Left colon (tissue), 2 donors: ENCODE measurements at regions not wholly inside any gene's neighbourhood (a gene's known extent, or its start where the extent isn't known, plus 50 kb on each side); places are given as distances from the start of the nearest gene placed in this dataset.
A peak's percentile ranks its signal among the peaks of the same experiment; 100 is the strongest.

Experiments used
- ATAC-seq: fragments of 200-7000 bp; cut with Tn5 transposase; one replicate; pipeline ENCODE4 v1.9.1; 2020; ENCODE audit warnings: mild to moderate bottlenecking, moderate library complexity
- DNase-seq, 2 donors: peaks; one replicate each; pipeline ENCODE4 v3.0.0-alpha.2; 2020
- intact Hi-C, 2 donors: fragments of 100-400 bp; cut with DNase I in 1 of 2; cut with micrococcal nuclease in 1 of 2; formaldehyde crosslinking; loops; one replicate each; pipeline versions ENCODE4 v1.11.2 to v1.14.0; 2022; cut with DNase I, micrococcal nuclease
- donor health status: DM: no; HTN: no; CAD: no.
- donor health status: DM: yes; HTN: yes; CAD: no.

DNA sequence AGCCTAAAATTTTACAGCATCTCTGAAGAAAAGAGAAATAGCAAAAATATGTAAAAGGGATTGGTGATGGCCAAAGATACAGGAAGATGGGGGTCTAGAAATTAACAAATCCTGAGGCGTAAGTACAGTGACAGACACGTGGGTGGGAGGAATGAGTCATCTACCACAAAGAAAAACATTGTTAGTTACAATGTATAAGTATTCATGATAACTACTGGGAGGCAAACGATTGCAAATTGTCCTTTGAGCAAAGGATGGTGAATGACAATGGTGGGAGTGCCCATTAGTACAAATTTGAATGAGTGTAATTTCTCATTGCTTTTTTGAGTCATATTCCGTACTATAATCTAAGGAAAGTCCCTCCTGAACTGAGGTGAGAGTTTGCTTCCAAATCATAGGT lies 809.0 kb upstream of the FAM98A start:
- ATAC-seq (no peak), DNase-seq (no peak)
- intact Hi-C loops, result no loop called here

DNA sequence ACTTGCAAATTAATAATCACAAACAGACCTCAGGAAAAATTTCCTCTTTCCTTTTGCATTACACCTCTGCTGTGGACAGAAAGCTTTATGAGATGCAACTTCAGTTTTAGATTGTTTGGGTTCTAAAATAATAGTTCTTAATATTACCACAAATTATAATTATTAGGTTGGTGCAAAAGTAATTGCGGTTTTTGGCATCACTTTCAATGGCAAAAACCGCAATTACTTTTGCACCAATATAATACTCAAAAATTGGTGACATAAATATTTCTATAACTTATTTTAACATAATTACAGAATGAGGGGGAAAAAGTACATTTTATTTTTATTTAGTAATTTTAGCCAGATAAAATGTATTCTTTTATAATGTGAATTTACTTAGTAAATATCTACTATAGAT lies 804.4 kb upstream of the FAM98A start:
- DNase-seq (no peak), ATAC-seq (no peak)
- intact Hi-C loops, result no loop called here

DNA sequence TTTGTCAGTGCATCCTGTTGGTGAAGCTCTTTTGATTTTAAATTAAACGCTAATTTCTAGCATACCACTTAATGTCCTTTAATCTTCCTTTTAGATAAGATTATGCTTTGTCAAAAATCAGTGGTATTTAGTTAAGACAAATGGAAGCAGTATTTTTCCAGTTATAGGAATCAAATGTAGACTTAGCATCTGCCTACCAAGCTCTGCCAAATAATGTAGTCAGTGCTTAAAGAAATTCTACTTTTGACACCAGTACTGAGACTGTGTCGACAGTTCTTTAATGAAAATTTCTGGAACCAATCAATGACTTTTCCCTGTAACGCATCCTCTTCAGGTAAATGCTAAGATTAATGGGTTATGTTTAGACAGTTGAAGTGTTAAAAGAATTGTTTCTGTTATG lies 803.3 kb upstream of the FAM98A start:
- ATAC-seq (no peak), DNase-seq (no peak)
- intact Hi-C loops, result no loop called here

DNA sequence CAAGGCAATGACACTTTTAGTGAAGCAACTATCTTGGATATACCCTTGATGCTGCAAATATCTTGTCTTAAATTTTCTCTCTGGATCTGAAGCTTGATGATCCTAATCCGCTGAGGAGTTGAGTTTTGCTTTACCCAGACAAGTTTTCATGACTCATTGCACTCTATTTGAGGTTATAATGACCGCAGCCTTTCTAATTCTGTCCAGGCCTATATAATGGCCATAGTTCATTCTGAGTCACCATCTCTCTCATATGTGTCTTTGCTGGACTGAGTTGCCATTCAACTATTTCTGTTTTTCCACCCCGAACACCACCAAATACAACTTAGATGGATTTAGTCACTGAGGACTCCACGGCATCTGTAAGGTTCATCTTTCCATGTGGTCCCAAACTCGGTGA lies 802.1 kb upstream of the FAM98A start:
- no peak for ATAC-seq
- intact Hi-C loops, result no loop called here
- DNase-seq, result no peak

DNA sequence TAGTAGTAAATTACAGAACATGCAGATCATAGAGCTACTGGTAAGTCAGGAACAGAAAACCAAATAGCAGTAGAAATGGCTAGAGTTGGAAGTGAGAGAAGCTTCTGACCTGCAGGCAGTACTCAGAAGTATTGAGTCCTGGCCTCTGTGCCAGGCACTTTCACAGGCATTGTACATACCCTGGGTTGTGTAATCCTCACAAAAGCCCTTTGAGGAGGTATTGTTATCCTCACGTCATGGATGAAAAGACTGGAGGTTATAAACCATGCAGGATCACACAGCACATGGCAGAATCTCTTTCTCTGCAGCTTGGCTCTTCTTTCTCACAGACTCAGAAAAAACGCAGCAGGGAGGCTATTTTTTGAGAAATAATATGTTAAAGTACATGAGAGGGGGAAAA lies 789.3 kb upstream of the FAM98A start:
- intact Hi-C loops, result no loop called here

DNA sequence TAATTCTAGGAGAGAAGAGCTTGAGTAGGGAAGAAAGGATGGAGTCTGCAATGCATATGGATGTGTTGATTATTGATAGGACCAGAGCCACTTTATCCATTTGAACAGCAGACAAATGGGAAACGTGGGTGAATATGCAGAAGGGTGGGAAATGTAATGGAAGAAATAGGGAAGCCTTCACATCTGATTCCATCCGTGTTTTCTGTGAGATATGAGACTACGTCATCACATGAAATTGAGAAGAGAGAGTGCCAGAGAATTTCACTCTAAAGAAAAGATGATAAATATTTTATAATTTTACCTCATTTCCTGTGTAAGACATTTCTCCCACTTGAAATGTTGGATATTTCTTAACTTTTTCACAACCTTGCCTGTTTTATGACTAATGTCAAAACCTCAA lies 788.4 kb upstream of the FAM98A start:
- intact Hi-C loops, result no loop called here
- DNase-seq, result no peak
- no peak for ATAC-seq

More for the DNA sequence above, 789.3 kb upstream of the FAM98A start:
- no peak for ATAC-seq
- DNase-seq, result no peak

DNA sequence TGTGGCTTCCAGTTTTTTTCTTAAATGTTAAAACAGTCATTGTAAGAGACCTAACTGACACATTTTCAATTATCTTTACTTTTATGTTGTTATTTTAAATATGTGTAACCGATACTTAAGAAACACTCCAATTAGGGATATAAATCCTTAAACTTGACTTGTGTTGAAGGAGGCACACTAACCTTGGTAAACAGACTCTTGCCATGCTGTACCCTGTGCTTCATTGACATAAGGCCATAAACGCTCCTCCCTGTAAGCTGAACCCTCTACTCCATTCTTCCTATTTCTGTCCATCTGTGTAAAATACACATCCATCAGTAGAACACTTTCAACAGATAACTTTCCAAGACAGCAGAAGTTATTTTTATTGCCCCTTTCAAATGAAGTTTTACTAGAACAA lies 780.5 kb upstream of the FAM98A start:
- ATAC-seq, result peak; percentile 44
- no peak for DNase-seq
- intact Hi-C loops, result no loop called here

DNA sequence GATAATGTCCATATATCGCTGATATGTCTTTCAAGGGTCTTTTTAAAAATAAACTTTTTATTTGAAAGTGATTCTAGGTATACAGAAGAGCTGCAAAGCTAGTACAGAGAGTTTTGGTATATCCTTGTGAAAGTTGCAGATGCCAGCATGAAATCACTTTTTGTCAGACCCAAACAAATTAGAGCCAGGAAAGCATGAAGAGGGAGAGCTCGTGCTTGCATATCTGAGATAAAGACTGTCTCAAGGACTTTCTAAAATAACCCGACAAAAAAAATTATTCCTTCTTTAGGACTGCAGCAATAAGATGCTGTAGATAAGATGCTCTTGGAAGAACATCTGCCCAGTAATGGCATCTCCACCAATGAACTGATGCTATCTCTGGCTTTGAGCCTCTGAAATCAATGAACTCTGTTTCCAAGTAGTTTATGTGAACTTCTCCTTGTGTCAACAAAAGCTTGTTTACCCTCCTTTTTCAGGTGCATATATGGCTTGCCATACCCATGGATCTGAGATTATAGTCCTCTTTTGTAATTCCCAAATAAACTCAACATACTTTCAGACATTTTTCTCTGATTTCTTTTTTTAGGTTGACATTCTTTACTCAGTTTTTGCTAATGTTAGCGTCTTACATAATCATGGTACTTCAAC lies 774.6 kb upstream of the FAM98A start:
- DNase-seq, result no peak
- ATAC-seq, result peak; percentile 50
- intact Hi-C loops, result no loop called here

DNA sequence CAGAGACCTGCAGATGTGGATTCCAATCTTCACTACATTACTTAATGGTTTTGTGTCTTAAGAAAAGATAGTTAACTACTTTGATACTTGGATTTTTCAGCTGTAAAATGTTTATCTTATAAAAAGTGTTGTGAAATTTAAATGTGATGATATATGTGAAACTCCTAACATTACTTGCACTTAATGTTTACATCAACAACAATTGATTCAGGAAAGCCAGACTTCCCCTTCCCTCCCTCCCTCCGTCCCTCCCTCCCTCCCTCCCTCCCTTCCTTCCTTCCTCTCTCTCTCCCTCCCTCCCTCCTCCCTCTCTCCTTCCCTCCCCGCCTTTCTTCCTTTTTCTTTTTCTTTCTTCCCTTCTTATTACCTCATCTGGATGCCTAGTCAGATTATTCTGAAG lies 773.9 kb upstream of the FAM98A start:
- intact Hi-C loops, result no loop called here
- ATAC-seq (no peak), DNase-seq (no peak)

DNA sequence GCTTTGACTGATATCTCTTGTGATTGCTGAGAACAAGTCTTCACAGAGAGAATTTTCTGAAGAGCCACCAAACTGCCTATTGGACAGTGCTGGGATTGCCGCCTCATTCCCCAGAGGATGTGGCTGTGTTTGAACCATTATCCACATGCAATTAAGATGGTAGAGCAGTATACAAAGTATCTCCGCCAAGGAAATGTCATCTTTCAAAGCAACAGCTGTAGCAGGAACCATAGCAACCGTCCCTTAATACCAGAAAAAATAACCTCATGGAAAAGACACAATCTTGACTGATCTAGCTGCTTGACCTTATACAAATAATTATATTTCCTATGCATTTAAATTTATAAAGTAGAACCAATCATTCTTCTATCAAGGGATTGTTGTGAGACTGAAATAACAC lies 772.6 kb upstream of the FAM98A start:
- intact Hi-C loops, result no loop called here
- ATAC-seq (no peak), DNase-seq (no peak)

DNA sequence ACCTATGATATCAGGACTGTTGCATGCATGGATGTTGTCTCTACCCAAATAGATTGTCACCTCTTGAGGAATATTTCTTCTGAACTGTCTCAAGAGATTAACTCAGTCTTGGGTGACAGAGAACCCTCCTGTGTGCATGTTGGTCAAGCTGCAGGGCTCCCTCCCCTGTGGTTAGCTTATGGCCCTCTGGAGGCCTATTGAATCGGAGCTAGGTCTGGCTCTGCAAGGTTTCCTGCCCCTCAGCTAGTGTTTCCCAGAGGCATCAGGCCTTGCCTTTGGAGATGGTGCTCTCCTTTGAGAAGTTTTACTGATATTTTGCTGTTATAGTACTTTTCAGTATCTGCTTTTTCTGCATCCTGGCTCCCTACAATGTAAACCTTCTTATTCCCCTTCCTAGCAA lies 769.2 kb upstream of the FAM98A start:
- ATAC-seq (no peak), DNase-seq (no peak)
- intact Hi-C loops, result no loop called here

DNA sequence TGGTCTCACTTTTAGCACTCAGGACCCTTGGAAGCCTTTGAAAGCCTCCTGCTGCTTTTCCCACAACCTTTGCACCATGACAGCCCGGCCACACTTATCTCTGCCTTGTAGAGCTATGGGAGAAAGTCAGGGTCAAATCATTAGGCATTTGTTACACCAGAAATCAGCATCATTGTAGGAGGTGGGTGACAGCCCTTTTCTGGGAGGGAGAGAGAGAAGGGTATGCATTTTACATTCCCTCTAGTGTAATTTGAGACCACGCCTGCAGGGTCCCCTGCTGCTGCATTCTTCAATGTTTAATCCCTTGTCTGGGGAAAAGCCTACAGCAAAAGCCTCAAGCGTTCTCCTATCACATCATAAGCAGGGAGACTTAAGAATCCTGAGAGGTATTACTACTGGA lies 766.8 kb upstream of the FAM98A start:
- DNase-seq (no peak), ATAC-seq (no peak)
- intact Hi-C loops, result no loop called here

DNA sequence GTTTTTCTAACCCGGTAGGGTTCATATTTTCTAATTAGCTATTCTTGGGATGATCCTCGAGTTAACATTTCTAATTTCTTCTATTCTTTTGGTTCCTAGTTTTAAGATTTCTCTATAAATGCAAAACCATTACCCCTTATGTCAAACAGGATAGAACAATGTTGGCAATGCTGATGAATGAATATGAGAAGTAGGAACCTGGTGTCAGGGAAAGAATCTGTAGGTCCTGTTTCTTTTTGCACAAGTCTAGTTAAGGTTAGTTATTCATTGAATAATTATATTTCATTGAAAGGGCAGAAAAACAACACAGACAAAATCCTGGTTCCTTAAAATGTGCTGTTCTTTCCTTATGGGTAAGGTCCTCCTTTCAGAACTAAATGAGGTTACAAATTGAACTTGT lies 766.4 kb upstream of the FAM98A start:
- DNase-seq (no peak), ATAC-seq (no peak)
- intact Hi-C loops, result no loop called here

DNA sequence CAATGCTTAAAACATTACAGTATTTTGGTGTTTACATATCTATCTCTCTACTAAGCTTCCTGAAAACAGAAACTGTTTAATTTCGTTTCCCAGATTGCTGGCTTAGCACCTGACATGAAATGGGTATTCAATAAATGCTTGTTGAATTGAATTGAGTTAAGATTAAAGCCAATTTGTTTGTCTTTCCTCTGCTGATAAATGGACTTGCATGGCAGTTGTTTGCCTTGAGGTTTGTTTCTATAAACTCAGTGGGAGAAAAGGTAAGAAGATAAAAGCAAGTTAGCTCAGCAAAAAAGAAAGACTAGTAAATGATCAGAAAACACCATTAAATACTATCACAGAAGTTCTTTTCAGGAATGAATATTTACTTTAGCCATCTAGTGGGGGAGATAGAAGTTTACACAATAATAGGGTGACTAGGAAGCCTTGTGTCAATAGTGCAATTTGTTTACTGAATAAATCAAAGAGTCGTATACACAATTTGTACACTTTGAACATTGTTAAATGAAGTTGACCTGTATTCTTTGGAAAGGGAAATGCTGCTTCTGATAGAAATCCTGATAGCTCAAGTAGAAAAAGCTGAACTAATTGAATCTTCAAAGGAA lies 754.5 kb upstream of the FAM98A start:
- ATAC-seq (no peak), DNase-seq (no peak)
- intact Hi-C loops, result no loop called here

DNA sequence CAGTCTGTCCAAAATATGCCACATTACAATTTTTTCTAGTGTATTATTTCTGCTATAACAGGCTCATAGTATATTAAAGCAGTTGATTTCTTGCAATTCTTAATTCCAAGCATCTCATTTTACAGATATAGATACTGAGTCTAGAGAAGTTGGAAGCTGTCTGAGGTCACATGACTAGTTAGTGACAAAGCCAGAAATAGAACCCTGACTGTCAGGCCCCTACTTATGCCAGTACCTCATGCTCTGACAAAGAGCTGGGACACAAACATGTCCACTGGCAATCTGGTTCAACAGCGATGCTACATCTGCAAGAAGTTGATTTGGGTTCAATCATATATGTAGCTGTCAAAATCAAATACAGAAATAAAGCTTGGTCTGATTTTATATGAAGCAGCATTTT lies 750.4 kb upstream of the FAM98A start:
- intact Hi-C loops, result no loop called here
- DNase-seq (no peak), ATAC-seq (no peak)

DNA sequence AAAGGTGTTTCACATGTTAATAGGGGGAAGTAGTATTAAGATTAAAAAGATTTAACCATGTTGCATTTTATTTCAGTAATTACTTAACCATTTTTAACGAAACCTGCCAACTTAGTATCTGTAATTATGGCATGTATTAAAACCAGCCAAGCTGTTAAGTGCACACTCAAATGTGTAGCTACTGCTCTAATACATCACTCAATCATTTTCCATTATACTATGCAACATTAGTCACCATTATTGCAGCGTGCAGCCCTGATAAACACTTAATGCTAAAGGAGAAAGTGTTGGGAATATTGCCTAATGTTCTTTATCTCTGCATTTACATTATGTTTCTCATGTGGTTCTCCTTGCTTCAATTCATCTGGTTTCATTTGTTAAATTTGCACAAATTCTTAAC lies 745.9 kb upstream of the FAM98A start:
- DNase-seq, result no peak

DNA sequence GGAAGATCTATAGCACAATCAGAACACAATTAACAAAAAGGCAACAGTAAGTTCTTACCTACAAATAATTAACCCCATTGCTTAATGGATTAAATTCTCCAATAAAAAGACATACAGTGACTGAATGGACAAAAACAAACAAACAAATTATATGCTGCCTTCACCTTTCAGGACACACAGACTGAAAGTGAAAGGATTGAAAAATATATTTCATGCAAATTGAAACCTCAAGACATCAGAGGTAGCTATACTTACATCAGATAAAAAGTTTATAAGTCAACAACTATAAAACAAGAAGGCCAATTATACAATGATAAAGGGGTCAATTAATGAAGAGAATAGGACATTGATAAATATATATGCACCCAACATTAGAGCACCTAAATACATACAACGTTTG lies 741.2 kb upstream of the FAM98A start:
- no peak for ATAC-seq
- no peak for DNase-seq
- intact Hi-C loops, result no loop called here

More for the DNA sequence above, 745.9 kb upstream of the FAM98A start:
- no peak for ATAC-seq
- intact Hi-C loops, result no loop called here

DNA sequence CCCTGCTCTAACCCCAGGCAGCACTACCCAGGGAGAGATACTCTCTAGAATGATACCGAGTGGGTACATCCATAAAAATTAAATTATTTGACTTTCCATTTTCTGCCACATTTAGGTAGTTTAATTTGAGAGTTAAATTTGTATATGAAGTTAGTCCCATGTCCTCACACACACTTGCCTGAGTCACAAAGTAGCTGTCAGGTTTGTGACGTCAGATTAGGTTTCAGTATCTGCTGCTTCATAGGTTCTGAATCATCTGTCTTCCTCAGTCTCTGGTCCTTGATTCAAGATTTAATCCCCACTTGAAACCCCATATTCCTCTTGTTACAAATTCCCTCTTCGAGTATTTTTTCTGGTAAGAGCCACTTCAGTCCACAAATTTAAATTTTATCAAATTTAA lies 738.6 kb upstream of the FAM98A start:
- ATAC-seq, result no peak
- intact Hi-C loops, result no loop called here
- DNase-seq, result no peak

DNA sequence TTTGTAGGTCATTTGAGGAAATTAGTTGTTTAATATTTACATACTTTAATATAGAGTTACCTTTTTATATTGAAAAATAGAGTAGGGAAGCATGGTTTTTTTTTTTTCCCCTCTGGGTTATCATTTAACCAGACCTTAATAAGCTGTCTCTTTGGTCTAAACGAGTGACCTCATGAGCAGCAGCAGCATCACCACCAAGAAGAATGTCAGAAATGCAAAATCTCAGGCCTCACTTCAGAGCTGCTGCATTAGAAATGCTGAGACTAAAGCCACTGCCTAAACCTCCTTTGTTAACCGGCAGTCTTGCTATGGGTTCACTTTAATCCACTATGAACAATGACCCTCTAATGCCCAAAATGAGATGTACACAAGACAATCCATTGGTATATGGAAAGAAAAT lies 733.7 kb upstream of the FAM98A start:
- no peak for ATAC-seq
- intact Hi-C loops, result no loop called here
- DNase-seq, result no peak

DNA sequence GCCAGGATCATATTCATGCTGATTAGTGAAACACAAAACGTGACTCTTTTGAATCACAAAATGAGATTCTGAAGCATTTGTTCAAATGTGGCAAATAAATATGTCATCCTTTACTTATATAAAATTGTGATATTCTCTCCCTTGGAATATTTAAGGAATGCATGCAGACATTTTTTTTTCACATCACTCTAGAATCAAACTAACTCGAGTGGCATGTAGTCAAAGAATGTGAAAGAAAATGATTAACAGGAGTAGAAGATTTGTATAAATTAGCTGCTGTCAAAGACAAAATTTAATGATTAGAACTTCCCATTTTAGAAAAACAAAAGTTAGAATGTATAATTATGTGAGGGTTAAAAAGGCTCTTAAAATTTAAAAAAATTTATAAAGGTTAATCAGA lies 721.0 kb upstream of the FAM98A start:
- intact Hi-C loops, result no loop called here
- no peak for ATAC-seq
- DNase-seq, result no peak

DNA sequence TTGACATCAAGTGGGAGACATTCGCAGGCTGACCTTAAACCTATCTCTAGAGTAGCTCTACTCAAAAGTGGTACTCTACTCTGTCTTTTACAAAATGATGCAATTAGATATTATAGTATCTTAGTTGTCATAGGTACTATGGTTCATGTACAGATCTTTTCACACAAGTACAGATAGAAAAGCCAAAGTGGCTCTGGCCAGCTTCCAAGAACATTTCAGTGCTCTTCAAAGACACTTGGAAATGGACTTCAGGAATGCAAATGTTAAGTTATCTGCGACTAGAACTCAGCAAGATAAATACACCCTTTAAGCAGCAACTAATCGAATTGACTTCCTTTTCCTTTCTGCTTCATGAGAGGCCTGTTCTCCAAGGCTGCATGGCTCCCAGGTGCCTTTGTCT lies 718.7 kb upstream of the FAM98A start:
- intact Hi-C loops, result no loop called here
- DNase-seq (no peak), ATAC-seq (no peak)
